ENCODE measurements at regions not wholly inside any gene's neighbourhood (a gene's known extent, or its start where the extent isn't known, plus 50 kb on each side); places are given as distances from the start of the nearest gene placed in this dataset.

- Histone ChIP-seq H4K20me1 (ENCODE audit: insufficient read depth, low read depth, low read length) (no peaks in the 10 kb centered on the region), H3K4me3 (ENCODE audit: low read length) (no peak overlapping the region), H3K4me2 (ENCODE audit: low read depth, low read length, poor library complexity, severe bottlenecking) (no peak overlapping the region), H2AFZ (ENCODE audit: low read length) (no peak overlapping the region), H3K36me3 (ENCODE audit: insufficient read depth, low read length) (no peaks in the 10 kb centered on the region), H3K9me2 (replicated peaks; ENCODE audit: insufficient read depth, low read length) (no peaks in the 10 kb centered on the region), H3K27me3 (ENCODE audit: low read length) (no peaks in the 10 kb centered on the region), H3K9ac (ENCODE audit: low read length) (no peak overlapping the region), H3K9me3 (ENCODE audit: low read length) (no peaks in the 10 kb centered on the region), H3K27ac (ENCODE audit: low read length) (no peak overlapping the region), H3K4me1 (ENCODE audit: low read length) (no peaks in the 10 kb centered on the region), H3K79me2 (ENCODE audit: low read length) (no peaks in the 10 kb centered on the region)
- DNase-seq, result no peak
Observed at GRCh38 chr10:14435976-14436632, 105.4 kb upstream of the FRMD4A start.

GRCh38 chr10:14433147-14433546, 102.4 kb upstream of the FRMD4A start:
- Histone ChIP-seq H3K27me3 (ENCODE audit: low read length) (no peaks in the 10 kb centered on the region), H3K4me3 (ENCODE audit: low read length) (no peak overlapping the region), H3K27ac (ENCODE audit: low read length) (no peak overlapping the region), H4K20me1 (ENCODE audit: insufficient read depth, low read depth, low read length) (no peaks in the 10 kb centered on the region), H3K9me3 (ENCODE audit: low read length) (no peaks in the 10 kb centered on the region), H3K4me1 (ENCODE audit: low read length) (no peaks in the 10 kb centered on the region), H3K4me2 (ENCODE audit: low read depth, low read length, poor library complexity, severe bottlenecking) (no peak overlapping the region), H3K9me2 (replicated peaks; ENCODE audit: insufficient read depth, low read length) (no peaks in the 10 kb centered on the region), H3K79me2 (ENCODE audit: low read length) (no peaks in the 10 kb centered on the region), H3K9ac (ENCODE audit: low read length) (no peak overlapping the region), H3K36me3 (ENCODE audit: insufficient read depth, low read length) (no peaks in the 10 kb centered on the region), H2AFZ (ENCODE audit: low read length) (no peak overlapping the region)
- DNase-seq, result no peak

GRCh38 chr10:14431868-14432267, 101.1 kb upstream of the FRMD4A start:
- H3K36me3 ChIP-seq (ENCODE audit: insufficient read depth, low read length), result no peaks in the 10 kb centered on the region
- no peaks in the 10 kb centered on the region for H3K27me3 ChIP-seq (ENCODE audit: low read length)
- no peak overlapping the region for H3K9ac ChIP-seq (ENCODE audit: low read length)
- no peaks in the 10 kb centered on the region for H3K9me2 ChIP-seq (replicated peaks; ENCODE audit: insufficient read depth, low read length)
- no peak overlapping the region for H3K4me2 ChIP-seq (ENCODE audit: low read depth, low read length, poor library complexity, severe bottlenecking)
- H3K79me2 ChIP-seq (ENCODE audit: low read length), result no peaks in the 10 kb centered on the region
- no peaks in the 10 kb centered on the region for H3K9me3 ChIP-seq (ENCODE audit: low read length)
- no peak overlapping the region for H3K4me3 ChIP-seq (ENCODE audit: low read length)
- no peaks in the 10 kb centered on the region for H4K20me1 ChIP-seq (ENCODE audit: insufficient read depth, low read depth, low read length)
- no peaks in the 10 kb centered on the region for H3K4me1 ChIP-seq (ENCODE audit: low read length)
- no peak for DNase-seq
- no peak overlapping the region for H2AFZ ChIP-seq (ENCODE audit: low read length)
- no peak overlapping the region for H3K27ac ChIP-seq (ENCODE audit: low read length)

GRCh38 chr10:14429043-14429700, 98.4 kb upstream of the FRMD4A start:
- H3K9ac ChIP-seq (ENCODE audit: low read length), result no peak overlapping the region
- H3K27me3 ChIP-seq (ENCODE audit: low read length), result no peaks in the 10 kb centered on the region
- H3K9me3 ChIP-seq (ENCODE audit: low read length), result no peaks in the 10 kb centered on the region
- no peaks in the 10 kb centered on the region for H4K20me1 ChIP-seq (ENCODE audit: insufficient read depth, low read depth, low read length)
- H3K4me1 ChIP-seq (ENCODE audit: low read length), result no peaks in the 10 kb centered on the region
- no peaks in the 10 kb centered on the region for H3K36me3 ChIP-seq (ENCODE audit: insufficient read depth, low read length)
- H3K9me2 ChIP-seq (replicated peaks; ENCODE audit: insufficient read depth, low read length), result no peaks in the 10 kb centered on the region
- H2AFZ ChIP-seq (ENCODE audit: low read length), result no peak overlapping the region
- H3K4me3 ChIP-seq (ENCODE audit: low read length), result no peak overlapping the region
- no peak overlapping the region for H3K4me2 ChIP-seq (ENCODE audit: low read depth, low read length, poor library complexity, severe bottlenecking)
- H3K27ac ChIP-seq (ENCODE audit: low read length), result no peak overlapping the region
- no peak for DNase-seq
- H3K79me2 ChIP-seq (ENCODE audit: low read length), result no peaks in the 10 kb centered on the region

GRCh38 chr10:14425034-14425433, 94.3 kb upstream of the FRMD4A start:
- no peaks in the 10 kb centered on the region for H3K27me3 ChIP-seq (ENCODE audit: low read length)
- H3K36me3 ChIP-seq (ENCODE audit: insufficient read depth, low read length), result no peaks in the 10 kb centered on the region
- no peaks in the 10 kb centered on the region for H3K79me2 ChIP-seq (ENCODE audit: low read length)
- H3K4me1 ChIP-seq (ENCODE audit: low read length), result no peaks in the 10 kb centered on the region
- H3K4me2 ChIP-seq (ENCODE audit: low read depth, low read length, poor library complexity, severe bottlenecking), result no peak overlapping the region
- H3K27ac ChIP-seq (ENCODE audit: low read length), result no peak overlapping the region
- H3K4me3 ChIP-seq (ENCODE audit: low read length), result no peak overlapping the region
- DNase-seq, result no peak
- H3K9me2 ChIP-seq (replicated peaks; ENCODE audit: insufficient read depth, low read length), result no peaks in the 10 kb centered on the region
- H3K9me3 ChIP-seq (ENCODE audit: low read length), result no peaks in the 10 kb centered on the region
- H3K9ac ChIP-seq (ENCODE audit: low read length), result no peak overlapping the region
- no peak overlapping the region for H2AFZ ChIP-seq (ENCODE audit: low read length)
- H4K20me1 ChIP-seq (ENCODE audit: insufficient read depth, low read depth, low read length), result no peaks in the 10 kb centered on the region

- Histone ChIP-seq H3K4me1 (ENCODE audit: low read length) (no peaks in the 10 kb centered on the region), H3K9me3 (ENCODE audit: low read length) (no peaks in the 10 kb centered on the region), H3K27ac (ENCODE audit: low read length) (no peak overlapping the region), H3K36me3 (ENCODE audit: insufficient read depth, low read length) (no peaks in the 10 kb centered on the region), H4K20me1 (ENCODE audit: insufficient read depth, low read depth, low read length) (no peaks in the 10 kb centered on the region), H2AFZ (ENCODE audit: low read length) (no peak overlapping the region), H3K27me3 (ENCODE audit: low read length) (no peaks in the 10 kb centered on the region), H3K4me2 (ENCODE audit: low read depth, low read length, poor library complexity, severe bottlenecking) (no peak overlapping the region), H3K4me3 (ENCODE audit: low read length) (no peak overlapping the region), H3K9ac (ENCODE audit: low read length) (no peak overlapping the region), H3K79me2 (ENCODE audit: low read length) (no peaks in the 10 kb centered on the region), H3K9me2 (replicated peaks; ENCODE audit: insufficient read depth, low read length) (no peaks in the 10 kb centered on the region)
- no peak for DNase-seq
Observed at GRCh38 chr10:14423111-14423744, 92.5 kb upstream of the FRMD4A start.

GRCh38 chr10:14422431-14422830, 91.7 kb upstream of the FRMD4A start:
- no peaks in the 10 kb centered on the region for H3K36me3 ChIP-seq (ENCODE audit: insufficient read depth, low read length)
- no peaks in the 10 kb centered on the region for H3K27me3 ChIP-seq (ENCODE audit: low read length)
- H3K9me2 ChIP-seq (replicated peaks; ENCODE audit: insufficient read depth, low read length), result no peaks in the 10 kb centered on the region
- no peak overlapping the region for H3K9ac ChIP-seq (ENCODE audit: low read length)
- H3K79me2 ChIP-seq (ENCODE audit: low read length), result no peaks in the 10 kb centered on the region
- no peak overlapping the region for H3K4me2 ChIP-seq (ENCODE audit: low read depth, low read length, poor library complexity, severe bottlenecking)
- no peaks in the 10 kb centered on the region for H4K20me1 ChIP-seq (ENCODE audit: insufficient read depth, low read depth, low read length)
- no peak overlapping the region for H3K4me3 ChIP-seq (ENCODE audit: low read length)
- H2AFZ ChIP-seq (ENCODE audit: low read length), result no peak overlapping the region
- DNase-seq, result no peak
- H3K4me1 ChIP-seq (ENCODE audit: low read length), result no peaks in the 10 kb centered on the region
- H3K9me3 ChIP-seq (ENCODE audit: low read length), result no peaks in the 10 kb centered on the region
- no peak overlapping the region for H3K27ac ChIP-seq (ENCODE audit: low read length)

GRCh38 chr10:14421941-14422340, 91.2 kb upstream of the FRMD4A start:
- H3K9me2 ChIP-seq (replicated peaks; ENCODE audit: insufficient read depth, low read length), result no peaks in the 10 kb centered on the region
- no peak overlapping the region for H3K4me2 ChIP-seq (ENCODE audit: low read depth, low read length, poor library complexity, severe bottlenecking)
- H3K4me3 ChIP-seq (ENCODE audit: low read length), result no peak overlapping the region
- H3K36me3 ChIP-seq (ENCODE audit: insufficient read depth, low read length), result no peaks in the 10 kb centered on the region
- H3K79me2 ChIP-seq (ENCODE audit: low read length), result no peaks in the 10 kb centered on the region
- no peaks in the 10 kb centered on the region for H3K27me3 ChIP-seq (ENCODE audit: low read length)
- no peaks in the 10 kb centered on the region for H3K9me3 ChIP-seq (ENCODE audit: low read length)
- H4K20me1 ChIP-seq (ENCODE audit: insufficient read depth, low read depth, low read length), result no peaks in the 10 kb centered on the region
- no peaks in the 10 kb centered on the region for H3K4me1 ChIP-seq (ENCODE audit: low read length)
- H3K27ac ChIP-seq (ENCODE audit: low read length), result no peak overlapping the region
- H3K9ac ChIP-seq (ENCODE audit: low read length), result no peak overlapping the region
- no peak for DNase-seq
- H2AFZ ChIP-seq (ENCODE audit: low read length), result no peak overlapping the region

Data from Karpas-422 (cell line).